Loucy (cell line): ENCODE measurements at regions not wholly inside any gene's neighbourhood (a gene's known extent, or its start where the extent isn't known, plus 50 kb on each side); places are given as distances from the start of the nearest gene placed in this dataset.

Experiments used
- H2AFZ ChIP-seq: fragments of 200-600 bp; sonication (generic); 2 replicates; pipeline ENCODE4 v1.6.0; 2016; ENCODE audit warnings: antibody characterized with exemption, mild to moderate bottlenecking, low read length, moderate library complexity
- H3F3A ChIP-seq: fragments of 200-600 bp; 2 replicates; pipeline ENCODE4 v1.6.0; 2016; ENCODE audit warnings: antibody characterized with exemption, low read depth, mild to moderate bottlenecking
- H3K27me3 ChIP-seq: fragments of 200-600 bp; sonication (generic); 2 replicates; pipeline ENCODE4 v1.6.1; 2014; ENCODE audit warnings: low read length, mild to moderate bottlenecking; ENCODE audit not compliant: insufficient read depth, poor library complexity, severe bottlenecking
- H3K36me3 ChIP-seq: fragments of 200-600 bp; sonication (generic); 2 replicates; pipeline ENCODE4 v1.6.1; 2016; ENCODE audit warnings: low read length; ENCODE audit not compliant: insufficient read depth
- H3K4me1 ChIP-seq: fragments of 200-600 bp; sonication (generic); 2 replicates; pipeline ENCODE4 v1.5.1; 2014; ENCODE audit warnings: low read length, mild to moderate bottlenecking; ENCODE audit not compliant: insufficient read depth, poor library complexity, severe bottlenecking
- H3K4me2 ChIP-seq: fragments of 200-600 bp; sonication (generic); 2 replicates; pipeline ENCODE4 v1.6.0; 2014; ENCODE audit warnings: antibody characterized with exemption, low read length, low read depth, mild to moderate bottlenecking; ENCODE audit not compliant: poor library complexity, severe bottlenecking
- H3K4me3 ChIP-seq: fragments of 200-600 bp; sonication (generic); 2 replicates; pipeline ENCODE4 v1.5.1; 2014; ENCODE audit warnings: low read length, mild to moderate bottlenecking, mixed read lengths; ENCODE audit not compliant: poor library complexity, severe bottlenecking
- H3K79me2 ChIP-seq: fragments of 200-600 bp; sonication (generic); 2 replicates; pipeline ENCODE4 v1.6.1; 2014; ENCODE audit warnings: low read length; ENCODE audit not compliant: insufficient read depth
- H3K9ac ChIP-seq: fragments of 200-600 bp; sonication (generic); 2 replicates; pipeline ENCODE4 v1.6.0; 2014; ENCODE audit warnings: mild to moderate bottlenecking, low read depth, low read length, moderate library complexity; ENCODE audit not compliant: poor library complexity, severe bottlenecking
- H3K9me2 ChIP-seq: fragments of 200-600 bp; sonication (generic); replicated peaks from 2 replicates; pipeline ENCODE4 v1.6.1; 2016; ENCODE audit warnings: low read depth, low read length, mixed read lengths
- H3K9me3 ChIP-seq: fragments of 200-600 bp; sonication (generic); 2 replicates; pipeline ENCODE4 v1.6.1; 2014; ENCODE audit warnings: mild to moderate bottlenecking, antibody characterized with exemption, low read length, low read depth; ENCODE audit not compliant: insufficient read depth
- H4K20me1 ChIP-seq: fragments of 200-600 bp; sonication (generic); 2 replicates; pipeline ENCODE4 v1.6.0; 2014; ENCODE audit warnings: antibody characterized with exemption, low read length, mild to moderate bottlenecking; ENCODE audit not compliant: insufficient read depth, poor library complexity, severe bottlenecking
- EZH2phosphoT487 ChIP-seq: fragments of 200-600 bp; IDR thresholded peaks from 2 replicates; pipeline ENCODE4 v1.6.1; 2018; ENCODE audit warnings: antibody characterized with exemption, mild to moderate bottlenecking, moderate library complexity, borderline replicate concordance
- TF ChIP-seq, protein P1 (sequence below): fragments of 200-600 bp; sonication (generic); conservative IDR thresholded peaks from 2 replicates; pipeline ENCODE4 v1.5.1; 2014; ENCODE audit warnings: mild to moderate bottlenecking, antibody characterized with exemption, low read length

- Histone ChIP-seq H3K4me1 (no peaks in the 10 kb centered on the region), H3K9me2 (no peaks in the 10 kb centered on the region), H3K27me3 (no peaks in the 10 kb centered on the region), H3K9me3 (no peaks in the 10 kb centered on the region), H3K79me2 (no peaks in the 10 kb centered on the region), H3K4me2 (no peak overlapping the region), H3K9ac (no peak overlapping the region), H3K4me3 (no peak overlapping the region), H3K36me3 (no peaks in the 10 kb centered on the region), H4K20me1 (no peaks in the 10 kb centered on the region), H3F3A (no peaks in the 10 kb centered on the region), H2AFZ (no peak overlapping the region)
- TF ChIP-seq EZH2phosphoT487 = no peak
Observed at GRCh38 chrX:7582191-7582590, 260.8 kb upstream of the VCX start.

GRCh38 chrX:7580127-7580526 is 262.8 kb upstream of the VCX start:
- H3F3A ChIP-seq = no peaks in the 10 kb centered on the region
- H4K20me1 ChIP-seq = no peaks in the 10 kb centered on the region
- H3K4me2 ChIP-seq = no peak overlapping the region
- no peaks in the 10 kb centered on the region for H3K4me1 ChIP-seq
- H3K9me2 ChIP-seq = no peaks in the 10 kb centered on the region
- TF ChIP-seq, protein P1, sequence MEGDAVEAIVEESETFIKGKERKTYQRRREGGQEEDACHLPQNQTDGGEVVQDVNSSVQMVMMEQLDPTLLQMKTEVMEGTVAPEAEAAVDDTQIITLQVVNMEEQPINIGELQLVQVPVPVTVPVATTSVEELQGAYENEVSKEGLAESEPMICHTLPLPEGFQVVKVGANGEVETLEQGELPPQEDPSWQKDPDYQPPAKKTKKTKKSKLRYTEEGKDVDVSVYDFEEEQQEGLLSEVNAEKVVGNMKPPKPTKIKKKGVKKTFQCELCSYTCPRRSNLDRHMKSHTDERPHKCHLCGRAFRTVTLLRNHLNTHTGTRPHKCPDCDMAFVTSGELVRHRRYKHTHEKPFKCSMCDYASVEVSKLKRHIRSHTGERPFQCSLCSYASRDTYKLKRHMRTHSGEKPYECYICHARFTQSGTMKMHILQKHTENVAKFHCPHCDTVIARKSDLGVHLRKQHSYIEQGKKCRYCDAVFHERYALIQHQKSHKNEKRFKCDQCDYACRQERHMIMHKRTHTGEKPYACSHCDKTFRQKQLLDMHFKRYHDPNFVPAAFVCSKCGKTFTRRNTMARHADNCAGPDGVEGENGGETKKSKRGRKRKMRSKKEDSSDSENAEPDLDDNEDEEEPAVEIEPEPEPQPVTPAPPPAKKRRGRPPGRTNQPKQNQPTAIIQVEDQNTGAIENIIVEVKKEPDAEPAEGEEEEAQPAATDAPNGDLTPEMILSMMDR = no peak
- TF ChIP-seq EZH2phosphoT487 = no peak
- no peak overlapping the region for H3K9ac ChIP-seq
- H3K9me3 ChIP-seq = no peaks in the 10 kb centered on the region
- no peak overlapping the region for H3K4me3 ChIP-seq
- no peaks in the 10 kb centered on the region for H3K79me2 ChIP-seq
- H3K36me3 ChIP-seq = no peaks in the 10 kb centered on the region
- H2AFZ ChIP-seq = no peak overlapping the region
- H3K27me3 ChIP-seq = no peaks in the 10 kb centered on the region

DNA sequence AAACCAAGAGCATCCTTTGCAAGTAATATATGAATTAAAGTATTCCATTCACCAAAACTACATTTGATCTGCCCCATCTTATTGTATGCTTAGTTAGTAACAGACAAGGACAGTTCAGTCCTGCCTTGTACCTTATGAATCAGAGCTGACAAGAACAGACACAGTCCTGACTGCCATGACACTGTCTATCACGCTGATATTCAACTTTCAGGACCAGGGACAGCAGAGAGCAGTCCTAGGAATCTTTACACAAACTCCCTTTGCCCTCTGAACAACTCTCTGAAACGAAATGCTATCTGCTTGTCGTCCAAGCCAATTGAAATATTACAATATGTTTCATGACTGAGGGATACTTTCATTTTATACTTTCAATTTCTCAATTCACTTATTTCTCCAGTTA is 268.6 kb upstream of the VCX start:
- Histone ChIP-seq H3K36me3 (no peaks in the 10 kb centered on the region), H4K20me1 (no peaks in the 10 kb centered on the region), H3K4me3 (no peak overlapping the region), H3K79me2 (no peaks in the 10 kb centered on the region), H3K27me3 (no peaks in the 10 kb centered on the region), H3K4me1 (no peaks in the 10 kb centered on the region), H3F3A (no peaks in the 10 kb centered on the region), H2AFZ (no peak overlapping the region), H3K4me2 (no peak overlapping the region), H3K9ac (no peak overlapping the region), H3K9me3 (no peaks in the 10 kb centered on the region), H3K9me2 (no peaks in the 10 kb centered on the region)
- no peak for TF ChIP-seq EZH2phosphoT487
- TF ChIP-seq, protein P1 = no peak

- H3K4me3 ChIP-seq = no peak overlapping the region
- no peak for TF ChIP-seq EZH2phosphoT487
- TF ChIP-seq, protein P1 = no peak
- H2AFZ ChIP-seq = no peak overlapping the region
- no peaks in the 10 kb centered on the region for H3K79me2 ChIP-seq
- H3F3A ChIP-seq = no peaks in the 10 kb centered on the region
- no peaks in the 10 kb centered on the region for H4K20me1 ChIP-seq
- H3K36me3 ChIP-seq = no peaks in the 10 kb centered on the region
- H3K4me2 ChIP-seq = no peak overlapping the region
- no peak overlapping the region for H3K9ac ChIP-seq
- H3K9me2 ChIP-seq = no peaks in the 10 kb centered on the region
- no peaks in the 10 kb centered on the region for H3K4me1 ChIP-seq
- no peaks in the 10 kb centered on the region for H3K27me3 ChIP-seq
- H3K9me3 ChIP-seq = no peaks in the 10 kb centered on the region
Observed at GRCh38 chrX:7570432-7571029, 272.4 kb upstream of the VCX start.
